ENCODE measurements at regions not wholly inside any gene's neighbourhood (a gene's known extent, or its start where the extent isn't known, plus 50 kb on each side); places are given as distances from the start of the nearest gene placed in this dataset.

DNA sequence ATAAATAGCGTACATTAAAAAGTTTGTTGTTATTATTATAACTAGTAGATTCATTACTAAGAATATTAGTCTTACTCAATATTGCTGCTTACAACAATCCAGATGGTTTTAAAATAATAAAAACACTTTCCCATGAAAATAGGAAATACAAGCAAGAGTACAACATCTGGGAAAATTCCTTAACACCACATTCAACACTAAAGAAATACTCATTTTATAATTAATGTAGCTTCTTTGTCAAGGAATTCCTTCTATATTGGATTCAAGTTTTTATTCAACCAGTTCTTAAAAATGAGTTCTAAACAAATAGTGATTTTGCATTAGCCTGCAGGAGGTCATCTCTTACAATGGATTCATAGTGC is 650.3 kb upstream of the SLC35B3 start:
- TF ChIP-seq EZH2 (IDR thresholded peaks at IDR 0.05) (no peak), EZH2phosphoT487 (IDR thresholded peaks at IDR 0.05; ENCODE audit: borderline replicate concordance) (no peak), RAD21 (IDR thresholded peaks at IDR 0.05; ENCODE audit: low read depth) (no peak), POLR2A (IDR thresholded peaks at IDR 0.05; ENCODE audit: borderline replicate concordance, extremely low read depth, insufficient read depth, insufficient read length) (no peak), POLR2AphosphoS5 (IDR thresholded peaks at IDR 0.05; ENCODE audit: low read depth, low read length) (no peak), TCF7L2 (IDR thresholded peaks at IDR 0.05; ENCODE audit: borderline replicate concordance, extremely low read depth, insufficient read depth, insufficient read length) (no peak), EGR1 (IDR thresholded peaks at IDR 0.05; ENCODE audit: low read depth) (no peak), SRF (IDR thresholded peaks at IDR 0.05; ENCODE audit: low read depth) (no peak), SIN3A (IDR thresholded peaks at IDR 0.05; ENCODE audit: low read depth) (no peak), CBX3 (IDR thresholded peaks at IDR 0.05; ENCODE audit: low read depth) (no peak)
- TF ChIP-seq, protein P1, sequence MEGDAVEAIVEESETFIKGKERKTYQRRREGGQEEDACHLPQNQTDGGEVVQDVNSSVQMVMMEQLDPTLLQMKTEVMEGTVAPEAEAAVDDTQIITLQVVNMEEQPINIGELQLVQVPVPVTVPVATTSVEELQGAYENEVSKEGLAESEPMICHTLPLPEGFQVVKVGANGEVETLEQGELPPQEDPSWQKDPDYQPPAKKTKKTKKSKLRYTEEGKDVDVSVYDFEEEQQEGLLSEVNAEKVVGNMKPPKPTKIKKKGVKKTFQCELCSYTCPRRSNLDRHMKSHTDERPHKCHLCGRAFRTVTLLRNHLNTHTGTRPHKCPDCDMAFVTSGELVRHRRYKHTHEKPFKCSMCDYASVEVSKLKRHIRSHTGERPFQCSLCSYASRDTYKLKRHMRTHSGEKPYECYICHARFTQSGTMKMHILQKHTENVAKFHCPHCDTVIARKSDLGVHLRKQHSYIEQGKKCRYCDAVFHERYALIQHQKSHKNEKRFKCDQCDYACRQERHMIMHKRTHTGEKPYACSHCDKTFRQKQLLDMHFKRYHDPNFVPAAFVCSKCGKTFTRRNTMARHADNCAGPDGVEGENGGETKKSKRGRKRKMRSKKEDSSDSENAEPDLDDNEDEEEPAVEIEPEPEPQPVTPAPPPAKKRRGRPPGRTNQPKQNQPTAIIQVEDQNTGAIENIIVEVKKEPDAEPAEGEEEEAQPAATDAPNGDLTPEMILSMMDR (IDR thresholded peaks at IDR 0.05 in 2 of 3, conservative IDR thresholded peaks at IDR 0.05 in 1 of 3; ENCODE audit: borderline replicate concordance in 1 of 3, insufficient read depth in 1 of 3, low read depth in 2 of 3, low read length in 2 of 3): no peak
- TF ChIP-seq, protein P2, sequence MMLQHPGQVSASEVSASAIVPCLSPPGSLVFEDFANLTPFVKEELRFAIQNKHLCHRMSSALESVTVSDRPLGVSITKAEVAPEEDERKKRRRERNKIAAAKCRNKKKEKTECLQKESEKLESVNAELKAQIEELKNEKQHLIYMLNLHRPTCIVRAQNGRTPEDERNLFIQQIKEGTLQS (IDR thresholded peaks at IDR 0.05): no peak
- TF ChIP-seq, protein P3, sequence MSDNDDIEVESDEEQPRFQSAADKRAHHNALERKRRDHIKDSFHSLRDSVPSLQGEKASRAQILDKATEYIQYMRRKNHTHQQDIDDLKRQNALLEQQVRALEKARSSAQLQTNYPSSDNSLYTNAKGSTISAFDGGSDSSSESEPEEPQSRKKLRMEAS (IDR thresholded peaks at IDR 0.05): no peak
- TF ChIP-seq, protein P4, sequence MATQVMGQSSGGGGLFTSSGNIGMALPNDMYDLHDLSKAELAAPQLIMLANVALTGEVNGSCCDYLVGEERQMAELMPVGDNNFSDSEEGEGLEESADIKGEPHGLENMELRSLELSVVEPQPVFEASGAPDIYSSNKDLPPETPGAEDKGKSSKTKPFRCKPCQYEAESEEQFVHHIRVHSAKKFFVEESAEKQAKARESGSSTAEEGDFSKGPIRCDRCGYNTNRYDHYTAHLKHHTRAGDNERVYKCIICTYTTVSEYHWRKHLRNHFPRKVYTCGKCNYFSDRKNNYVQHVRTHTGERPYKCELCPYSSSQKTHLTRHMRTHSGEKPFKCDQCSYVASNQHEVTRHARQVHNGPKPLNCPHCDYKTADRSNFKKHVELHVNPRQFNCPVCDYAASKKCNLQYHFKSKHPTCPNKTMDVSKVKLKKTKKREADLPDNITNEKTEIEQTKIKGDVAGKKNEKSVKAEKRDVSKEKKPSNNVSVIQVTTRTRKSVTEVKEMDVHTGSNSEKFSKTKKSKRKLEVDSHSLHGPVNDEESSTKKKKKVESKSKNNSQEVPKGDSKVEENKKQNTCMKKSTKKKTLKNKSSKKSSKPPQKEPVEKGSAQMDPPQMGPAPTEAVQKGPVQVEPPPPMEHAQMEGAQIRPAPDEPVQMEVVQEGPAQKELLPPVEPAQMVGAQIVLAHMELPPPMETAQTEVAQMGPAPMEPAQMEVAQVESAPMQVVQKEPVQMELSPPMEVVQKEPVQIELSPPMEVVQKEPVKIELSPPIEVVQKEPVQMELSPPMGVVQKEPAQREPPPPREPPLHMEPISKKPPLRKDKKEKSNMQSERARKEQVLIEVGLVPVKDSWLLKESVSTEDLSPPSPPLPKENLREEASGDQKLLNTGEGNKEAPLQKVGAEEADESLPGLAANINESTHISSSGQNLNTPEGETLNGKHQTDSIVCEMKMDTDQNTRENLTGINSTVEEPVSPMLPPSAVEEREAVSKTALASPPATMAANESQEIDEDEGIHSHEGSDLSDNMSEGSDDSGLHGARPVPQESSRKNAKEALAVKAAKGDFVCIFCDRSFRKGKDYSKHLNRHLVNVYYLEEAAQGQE (IDR thresholded peaks at IDR 0.05; ENCODE audit: low read depth): no peak
